Smooth muscle cell (in vitro differentiated cells): ENCODE measurements at regions not wholly inside any gene's neighbourhood (a gene's known extent, or its start where the extent isn't known, plus 50 kb on each side); places are given as distances from the start of the nearest gene placed in this dataset.

Source experiments
- DNase-seq: peaks from one replicate; lab custom pipeline; 2025; ENCODE audit not compliant: unreplicated experiment; lab: John Stamatoyannopoulos, UW
- H2AFZ ChIP-seq: fragments of 200-600 bp; sonication (generic); 2 replicates; pipeline ENCODE4 v1.6.0; 2016; ENCODE audit warnings: antibody characterized with exemption, low read depth, mild to moderate bottlenecking
- H3F3A ChIP-seq: fragments of 200-600 bp; sonication (generic); 2 replicates; pipeline ENCODE4 v1.6.0; 2017; ENCODE audit warnings: antibody characterized with exemption, low read depth
- H3K27ac ChIP-seq: fragments of 200-600 bp; sonication (generic); 2 replicates; pipeline ENCODE4 v1.5.1; 2016; ENCODE audit warnings: low read depth, mild to moderate bottlenecking
- H3K27me3 ChIP-seq: fragments of 200-600 bp; sonication (generic); 2 replicates; pipeline ENCODE4 v1.6.1; 2016; ENCODE audit warnings: low read depth, mild to moderate bottlenecking
- H3K36me3 ChIP-seq: fragments of 200-600 bp; sonication (generic); 2 replicates; pipeline ENCODE4 v1.5.1; 2016; ENCODE audit warnings: low read depth
- H3K4me1 ChIP-seq: fragments of 200-600 bp; sonication (generic); 2 replicates; pipeline ENCODE4 v1.5.1; 2016; ENCODE audit warnings: low read depth
- H3K4me2 ChIP-seq: fragments of 200-600 bp; sonication (generic); 2 replicates; pipeline ENCODE4 v1.6.0; 2016; ENCODE audit warnings: mild to moderate bottlenecking
- H3K4me3 ChIP-seq: fragments of 200-600 bp; sonication (generic); 2 replicates; pipeline ENCODE4 v1.5.1; 2016; ENCODE audit warnings: mild to moderate bottlenecking
- H3K79me2 ChIP-seq: fragments of 200-600 bp; sonication (generic); 2 replicates; pipeline ENCODE4 v1.6.0; 2016; ENCODE audit warnings: low read depth, mild to moderate bottlenecking
- H3K9ac ChIP-seq: fragments of 200-600 bp; sonication (generic); 2 replicates; pipeline ENCODE4 v1.6.0; 2016; ENCODE audit warnings: low read depth
- H3K9me3 ChIP-seq: fragments of 200-600 bp; sonication (generic); replicated peaks from 2 replicates; pipeline ENCODE4 v1.5.1; 2016; ENCODE audit warnings: low read depth
- H4K20me1 ChIP-seq: fragments of 200-600 bp; sonication (generic); 2 replicates; pipeline ENCODE4 v1.6.0; 2016; ENCODE audit warnings: low read depth
- CTCF ChIP-seq: fragments of 200-600 bp; sonication (generic); IDR thresholded peaks from 2 replicates; pipeline ENCODE4 v1.5.1; 2017; ENCODE audit warnings: borderline replicate concordance, mild to moderate bottlenecking, antibody characterized with exemption; ENCODE audit not compliant: insufficient read depth, poor library complexity, severe bottlenecking
- WGBS: methylation state at CpG from one replicate; pipeline ENCODE4 v1.1.7; 2016; ENCODE audit warnings: low lambda C conversion rate; 5-methylcytosine and 5-hydroxymethylcytosine counted together

- Histone ChIP-seq H3K79me2 (no peaks in the 10 kb centered on the region), H3K27me3 (peaks cover 8% of the 10 kb centered on the region), H3K27ac (no peak overlapping the region), H3K9ac (no peak overlapping the region), H3K36me3 (no peaks in the 10 kb centered on the region), H4K20me1 (no peaks in the 10 kb centered on the region), H3F3A (no peaks in the 10 kb centered on the region), H3K4me1 (no peaks in the 10 kb centered on the region), H3K4me3 (no peak overlapping the region), H3K4me2 (no peak overlapping the region), H3K9me3 (no peaks in the 10 kb centered on the region), H2AFZ (no peak overlapping the region)
- WGBS = 90% methylated on average over 5 of the region's 5 CpGs
- DNase-seq = no peak
- TF ChIP-seq CTCF = no peak
These were observed 453.7 kb downstream of the VRK1 start for GRCh38 chr14:97250931-97251330.

GRCh38 chr14:97251491-97252155 is 454.4 kb downstream of the VRK1 start:
- peaks cover 4% of the 10 kb centered on the region for H3K27me3 ChIP-seq
- DNase-seq = no peak

GRCh38 chr14:97253756-97254155 is 456.6 kb downstream of the VRK1 start:
- Histone ChIP-seq H3K27ac (no peak overlapping the region), H4K20me1 (no peaks in the 10 kb centered on the region), H3K27me3 (peaks cover 7% of the 10 kb centered on the region), H3K4me1 (no peaks in the 10 kb centered on the region), H3F3A (no peaks in the 10 kb centered on the region), H2AFZ (no peak overlapping the region), H3K4me2 (no peak overlapping the region), H3K9ac (no peak overlapping the region), H3K9me3 (no peaks in the 10 kb centered on the region), H3K4me3 (no peak overlapping the region), H3K36me3 (no peaks in the 10 kb centered on the region), H3K79me2 (no peaks in the 10 kb centered on the region)
- no peak for DNase-seq
- WGBS = 58% methylated on average over 3 of the region's 3 CpGs
- no peak for TF ChIP-seq CTCF

More at GRCh38 chr14:97251491-97252155, 454.4 kb downstream of the VRK1 start:
- H3K79me2 ChIP-seq = no peaks in the 10 kb centered on the region
- no peak overlapping the region for H2AFZ ChIP-seq
- no peak overlapping the region for H3K27ac ChIP-seq
- H3F3A ChIP-seq = no peaks in the 10 kb centered on the region
- 63% methylated on average over 9 of the region's 9 CpGs for WGBS
- no peak overlapping the region for H3K4me2 ChIP-seq
- H4K20me1 ChIP-seq = no peaks in the 10 kb centered on the region
- H3K9ac ChIP-seq = no peak overlapping the region
- H3K4me1 ChIP-seq = no peaks in the 10 kb centered on the region
- H3K36me3 ChIP-seq = no peaks in the 10 kb centered on the region
- no peak for TF ChIP-seq CTCF
- H3K4me3 ChIP-seq = no peak overlapping the region
- H3K9me3 ChIP-seq = no peaks in the 10 kb centered on the region

GRCh38 chr14:97262336-97262735 is 465.2 kb downstream of the VRK1 start:
- no peaks in the 10 kb centered on the region for H3F3A ChIP-seq
- 92% methylated on average over 4 of the region's 4 CpGs for WGBS
- H3K4me1 ChIP-seq = peaks cover 9% of the 10 kb centered on the region
- H3K27ac ChIP-seq = no peak overlapping the region
- no peaks in the 10 kb centered on the region for H3K36me3 ChIP-seq
- H3K4me3 ChIP-seq = no peak overlapping the region
- DNase-seq = no peak
- H3K4me2 ChIP-seq = no peak overlapping the region
- H3K9ac ChIP-seq = no peak overlapping the region
- no peak overlapping the region for H2AFZ ChIP-seq
- H4K20me1 ChIP-seq = no peaks in the 10 kb centered on the region
- no peaks in the 10 kb centered on the region for H3K79me2 ChIP-seq
- H3K27me3 ChIP-seq = peaks cover 6% of the 10 kb centered on the region
- no peaks in the 10 kb centered on the region for H3K9me3 ChIP-seq
- no peak for TF ChIP-seq CTCF
